ENCODE measurements at regions not wholly inside any gene's neighbourhood (a gene's known extent, or its start where the extent isn't known, plus 50 kb on each side); places are given as distances from the start of the nearest gene placed in this dataset.

DNA sequence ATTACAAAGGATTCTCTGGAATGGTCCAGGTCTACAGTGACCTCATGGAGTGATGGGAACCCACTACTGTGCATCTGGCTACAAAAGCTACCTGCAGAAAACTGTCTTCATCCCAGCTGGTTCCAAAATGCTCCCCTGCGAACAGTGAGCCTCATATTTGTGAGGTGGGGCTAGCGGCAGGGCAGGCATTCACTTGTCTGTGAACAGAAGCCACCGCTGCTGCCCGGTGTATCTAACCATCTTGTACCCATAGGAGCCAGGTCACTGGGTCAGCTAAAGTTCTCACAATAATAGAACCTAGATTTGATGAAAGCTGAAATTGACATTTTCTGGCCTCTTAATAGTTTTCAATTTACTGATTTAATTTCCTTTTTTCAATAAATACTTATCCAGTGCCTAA lies 150.7 kb downstream of the KLF13 start (continued):
- TF ChIP-seq STAT6 (CRISPR knock-in tag; IDR thresholded peaks at IDR 0.05; ENCODE audit: borderline replicate concordance) = no peak

GRCh38 chr15:31477851-31478701 lies 151.4 kb downstream of the KLF13 start:
- in situ Hi-C loops (cut with HindIII; ENCODE audit: extremely low pct_ligation_motif_present, low pct_unique_long_range_greater_than_20kb) = no loop called here
- H3K36me3 ChIP-seq (replicated peaks in 1 of 2; ENCODE audit: control insufficient read depth in 1 of 2, insufficient read depth in 2 of 2, low read length in 2 of 2) = no peaks in the 10 kb centered on the region
- CTCF ChIA-PET (ENCODE audit: low intra/inter-chr PET ratio, low total read pairs) = no interaction called here
- H3K27me3 ChIP-seq (ENCODE audit: control insufficient read depth in 1 of 2, insufficient read depth in 2 of 2, low read length in 2 of 2) = peaks cover 0 to 22% of the 10 kb centered on the region in 2 experiments; a peak in 3 of 5 replicates
- H4K20me1 ChIP-seq (ENCODE audit: insufficient read depth, low read length) = no peaks in the 10 kb centered on the region
- WGBS (ENCODE audit: low lambda C conversion rate) = 20% methylated on average over 8 of the region's 8 CpGs
- ATAC-seq = no peak
- H3K27ac ChIP-seq (ENCODE audit: extremely low read length, insufficient read depth, low read length) = no peak overlapping the region
- H3K79me2 ChIP-seq (ENCODE audit: insufficient read depth, low read length) = no peaks in the 10 kb centered on the region
- intact Hi-C loops (cut with micrococcal nuclease; ENCODE audit: unreplicated experiment) = no loop called here
- H2AFZ ChIP-seq (ENCODE audit: low read length) = no peak overlapping the region
- H3K9ac ChIP-seq (ENCODE audit: insufficient read depth, low read depth, low read length) = no peak overlapping the region
- no peak for FAIRE-seq
- no peak overlapping the region for H3K4me3 ChIP-seq (replicated peaks in 1 of 3; ENCODE audit: insufficient read depth in 1 of 3, low read depth in 2 of 3, low read length in 3 of 3)
- no peak for DNase-seq (ENCODE audit: low spot score)
- POLR2A ChIA-PET = no interaction called here
- BruUV-seq (replicated peaks) = no TSS peak
- H3K9me3 ChIP-seq (ENCODE audit: low read length) = no peaks in the 10 kb centered on the region
- H3K4me1 ChIP-seq (ENCODE audit: insufficient read depth, low read length) = no peaks in the 10 kb centered on the region
- H3K4me2 ChIP-seq (ENCODE audit: low read depth, low read length) = no peak overlapping the region
- TF ChIP-seq ZNF143 (CRISPR knock-in tag; IDR thresholded peaks at IDR 0.05) (no peak), STAT6 (CRISPR knock-in tag; IDR thresholded peaks at IDR 0.05; ENCODE audit: borderline replicate concordance) (no peak), DPF2 (CRISPR knock-in tag; IDR thresholded peaks at IDR 0.05; ENCODE audit: borderline replicate concordance, low read depth) (no peak), IRF2 (CRISPR knock-in tag; IDR thresholded peaks at IDR 0.05) (no peak), ZBTB8A (CRISPR knock-in tag; IDR thresholded peaks at IDR 0.05; ENCODE audit: borderline replicate concordance, low read depth) (no peak), ATM (IDR thresholded peaks at IDR 0.05; ENCODE audit: borderline replicate concordance) (no peak), ARNT (IDR thresholded peaks at IDR 0.05) (no peak), ZNF383 (CRISPR knock-in tag; IDR thresholded peaks at IDR 0.05; ENCODE audit: borderline replicate concordance) (no peak), PLSCR1 (CRISPR knock-in tag; IDR thresholded peaks at IDR 0.05; ENCODE audit: borderline replicate concordance) (no peak), ZKSCAN5 (CRISPR knock-in tag; IDR thresholded peaks at IDR 0.05) (no peak), GABPB1 (CRISPR knock-in tag; IDR thresholded peaks at IDR 0.05) (no peak), ERF (CRISPR knock-in tag; IDR thresholded peaks at IDR 0.05) (no peak), ZSCAN25 (CRISPR knock-in tag; IDR thresholded peaks at IDR 0.05) (no peak), ZNF747 (CRISPR knock-in tag; IDR thresholded peaks at IDR 0.05; ENCODE audit: borderline replicate concordance) (no peak)

Data from HepG2 (cell line).